Mammary epithelial cell (primary cell): ENCODE measurements at regions not wholly inside any gene's neighbourhood (a gene's known extent, or its start where the extent isn't known, plus 50 kb on each side); places are given as distances from the start of the nearest gene placed in this dataset.

Experiments used
- EZH2 ChIP-seq: IDR thresholded peaks from 2 replicates; pipeline ENCODE4 v1.6.1; 2012; ENCODE audit warnings: low read length, inconsistent platforms, borderline replicate concordance
- TF ChIP-seq, protein P1 (sequence below), 2 donors: IDR thresholded peaks in 1 of 2; conservative IDR thresholded peaks in 1 of 2; 2 replicates each; pipeline ENCODE4 v1.5.1; 2011 to 2012; ENCODE audit warnings: inconsistent platforms in 2 of 2, low read length in 2 of 2, mild to moderate bottlenecking in 2 of 2, control low read depth in 1 of 2, low read depth in 1 of 2; ENCODE audit not compliant: insufficient read depth in 1 of 2; ENCODE audit errors: extremely low read depth in 1 of 2

DNA sequence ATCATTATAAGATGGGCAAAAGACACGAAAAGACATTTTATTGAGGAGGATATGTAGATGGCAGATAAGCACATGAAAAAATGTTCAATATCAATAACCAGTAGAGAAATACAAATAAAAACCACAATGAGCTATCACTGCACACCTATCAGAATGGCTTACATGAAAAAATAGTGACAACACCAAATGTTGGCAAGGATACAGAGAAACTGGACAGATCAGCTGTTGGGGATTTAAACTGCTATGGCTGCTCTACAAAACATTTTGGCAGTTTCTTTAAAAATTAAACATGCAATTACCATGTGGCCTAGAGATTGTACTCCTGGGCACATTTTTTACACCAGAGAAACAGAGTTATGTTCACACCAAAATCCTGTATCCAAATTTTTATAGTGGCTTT lies 172.7 kb upstream of the TENT5A start:
- TF ChIP-seq, protein P1, sequence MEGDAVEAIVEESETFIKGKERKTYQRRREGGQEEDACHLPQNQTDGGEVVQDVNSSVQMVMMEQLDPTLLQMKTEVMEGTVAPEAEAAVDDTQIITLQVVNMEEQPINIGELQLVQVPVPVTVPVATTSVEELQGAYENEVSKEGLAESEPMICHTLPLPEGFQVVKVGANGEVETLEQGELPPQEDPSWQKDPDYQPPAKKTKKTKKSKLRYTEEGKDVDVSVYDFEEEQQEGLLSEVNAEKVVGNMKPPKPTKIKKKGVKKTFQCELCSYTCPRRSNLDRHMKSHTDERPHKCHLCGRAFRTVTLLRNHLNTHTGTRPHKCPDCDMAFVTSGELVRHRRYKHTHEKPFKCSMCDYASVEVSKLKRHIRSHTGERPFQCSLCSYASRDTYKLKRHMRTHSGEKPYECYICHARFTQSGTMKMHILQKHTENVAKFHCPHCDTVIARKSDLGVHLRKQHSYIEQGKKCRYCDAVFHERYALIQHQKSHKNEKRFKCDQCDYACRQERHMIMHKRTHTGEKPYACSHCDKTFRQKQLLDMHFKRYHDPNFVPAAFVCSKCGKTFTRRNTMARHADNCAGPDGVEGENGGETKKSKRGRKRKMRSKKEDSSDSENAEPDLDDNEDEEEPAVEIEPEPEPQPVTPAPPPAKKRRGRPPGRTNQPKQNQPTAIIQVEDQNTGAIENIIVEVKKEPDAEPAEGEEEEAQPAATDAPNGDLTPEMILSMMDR (conservative IDR thresholded peaks at IDR 0.05 in 1 of 2, IDR thresholded peaks at IDR 0.05 in 1 of 2; ENCODE audit: extremely low read depth in 1 of 2, insufficient read depth in 1 of 2, low read depth in 1 of 2, low read length in 2 of 2), result no peak
- TF ChIP-seq EZH2, result no peak
